Upper lobe of left lung (tissue), 6 donors: ENCODE measurements at regions not wholly inside any gene's neighbourhood (a gene's known extent, or its start where the extent isn't known, plus 50 kb on each side); places are given as distances from the start of the nearest gene placed in this dataset.

ENCODE experiments used
- ATAC-seq, 2 donors: fragments of 200-7000 bp; cut with Tn5 transposase; one replicate each; pipeline ENCODE4 v1.9.1; 2022; ENCODE audit warnings: mild to moderate bottlenecking in 2 of 2, moderate library complexity in 2 of 2; ENCODE audit not compliant: low FRiP score in 2 of 2
- DNase-seq, 2 donors: peaks; one replicate each; pipeline ENCODE4 v3.0.0-alpha.2; 2019 to 2020
- H3K27ac ChIP-seq, 4 donors: fragments of 200-600 bp; sonication (generic); one replicate each; pipeline ENCODE4 v1.5.1; 2016 to 2019
- H3K27me3 ChIP-seq, 4 donors: fragments of 200-600 bp; sonication (generic); one replicate each; pipeline ENCODE4 v1.5.1; 2017 to 2019
- H3K36me3 ChIP-seq, 4 donors: fragments of 200-600 bp; sonication (generic); one replicate each; pipeline ENCODE4 v1.5.1; 2016 to 2019
- H3K4me1 ChIP-seq, 4 donors: fragments of 200-600 bp; sonication (generic); one replicate each; pipeline ENCODE4 v1.5.1; 2018 to 2019
- H3K4me3 ChIP-seq, 4 donors: fragments of 200-600 bp; sonication (generic); one replicate each; pipeline ENCODE4 v1.5.1; 2017 to 2019; ENCODE audit warnings: mild to moderate bottlenecking in 2 of 4, moderate library complexity in 1 of 4
- H3K9me3 ChIP-seq, 4 donors: fragments of 200-600 bp; sonication (generic); one replicate each; pipeline ENCODE4 v1.5.1; 2018 to 2019
- CTCF ChIP-seq, 6 experiments: fragments of 450-650 bp in 4 of 6; fragments of 200-600 bp in 2 of 6; sonication (generic) in 2 of 6; IDR thresholded peaks; one replicate each; pipeline ENCODE4 v1.5.1; 2016 to 2019; ENCODE audit warnings: antibody characterized with exemption in 6 of 6
- EP300 ChIP-seq, 4 donors: sonication (generic); formaldehyde crosslinking; IDR thresholded peaks; one replicate each; pipeline ENCODE4 v1.5.1; 2017; ENCODE audit warnings: antibody characterized with exemption in 4 of 4, control low read depth in 2 of 4
- POLR2A ChIP-seq, 4 donors: fragments of 450-650 bp; IDR thresholded peaks; one replicate each; pipeline ENCODE4 v1.5.1; 2016 to 2017; ENCODE audit warnings: antibody characterized with exemption in 4 of 4, mild to moderate bottlenecking in 2 of 4
- POLR2AphosphoS5 ChIP-seq, 2 donors: sonication (generic); formaldehyde crosslinking; IDR thresholded peaks; one replicate each; pipeline ENCODE4 v1.5.1; 2017; ENCODE audit warnings: antibody characterized with exemption in 2 of 2
- WGBS, 2 donors: methylation state at CpG; one replicate each; pipeline ENCODE4 v1.1.5; 2017 to 2018; 5-methylcytosine and 5-hydroxymethylcytosine counted together
- donor health status: DM: no; HTN: no; CAD: no; lungs with moderate emphysema.
- donor health status: DM: no; HTN: yes; CAD: no; lungs with severe emphysema.

- 72 to 74% methylated on average over 11 of the region's 11 CpGs for WGBS, 2 donors
- no peaks in the 10 kb centered on the region for H3K9me3 ChIP-seq
- no peaks in the 10 kb centered on the region for H3K4me1 ChIP-seq
- H3K4me3 ChIP-seq, result no peak overlapping the region
- TF ChIP-seq POLR2AphosphoS5 (IDR thresholded peaks at IDR 0.05), result no peak
- no peak for TF ChIP-seq POLR2A (IDR thresholded peaks at IDR 0.05)
- no peaks in the 10 kb centered on the region for H3K36me3 ChIP-seq
- H3K27me3 ChIP-seq, result no peaks in the 10 kb centered on the region
- no peak overlapping the region for H3K27ac ChIP-seq
- DNase-seq (no peak), ATAC-seq (no peak)
Observed at GRCh38 chr15:81930582-81931369, 115.0 kb downstream of the MEX3B start.

DNA sequence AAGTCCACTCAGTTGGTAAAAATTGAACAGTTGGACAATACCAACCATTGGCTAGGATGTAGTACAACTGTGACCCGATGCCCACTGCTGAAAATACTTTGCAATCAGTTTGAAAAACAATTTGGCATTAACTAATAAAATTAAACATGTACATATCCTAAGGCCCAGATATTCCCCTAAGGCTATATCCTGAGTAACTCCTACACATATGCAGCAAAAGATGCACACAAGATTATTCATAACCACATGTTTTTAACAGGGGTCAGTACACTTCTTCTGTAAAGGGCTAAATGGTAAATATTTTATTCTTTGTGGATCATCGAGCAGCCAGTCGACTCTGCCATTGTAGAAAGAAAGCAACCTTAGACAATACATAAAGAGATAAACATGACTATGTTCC, 116.3 kb downstream of the MEX3B start:
- ATAC-seq (no peak), DNase-seq (no peak)
- TF ChIP-seq CTCF (IDR thresholded peaks at IDR 0.05) (no peak), EP300 (IDR thresholded peaks at IDR 0.05) (no peak), POLR2AphosphoS5 (IDR thresholded peaks at IDR 0.05) (no peak), POLR2A (IDR thresholded peaks at IDR 0.05) (no peak)
- Histone ChIP-seq H3K4me3 (no peak overlapping the region), H3K27me3 (no peaks in the 10 kb centered on the region), H3K36me3 (no peaks in the 10 kb centered on the region), H3K4me1 (no peaks in the 10 kb centered on the region), H3K27ac (no peak overlapping the region), H3K9me3 (no peaks in the 10 kb centered on the region)
- 88 to 94% methylated on average over 3 of the region's 3 CpGs for WGBS, 2 donors

DNA sequence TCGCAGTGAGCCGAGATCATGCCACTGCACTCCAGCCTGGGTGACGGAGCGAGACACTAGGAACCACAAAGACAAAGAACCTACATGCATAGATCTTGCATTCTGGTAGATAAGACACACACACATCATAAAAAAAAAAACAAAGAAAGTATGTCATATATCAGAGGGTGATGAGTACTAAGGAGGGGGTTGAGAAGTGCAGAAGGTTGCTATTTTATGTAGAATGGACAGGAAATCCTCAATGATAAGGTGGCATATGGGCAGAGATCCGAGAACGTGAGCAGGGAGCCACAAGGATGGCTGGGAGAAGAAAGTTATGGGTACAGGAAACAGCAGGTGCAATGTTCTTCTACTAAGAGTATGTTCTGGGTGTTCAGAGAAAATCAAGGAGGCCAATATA, 118.8 kb downstream of the MEX3B start:
- no peaks in the 10 kb centered on the region for H3K27me3 ChIP-seq
- no peak overlapping the region for H3K27ac ChIP-seq
- no peak for ATAC-seq
- no peaks in the 10 kb centered on the region for H3K36me3 ChIP-seq
- H3K4me1 ChIP-seq, result no peaks in the 10 kb centered on the region
- H3K4me3 ChIP-seq, result no peak overlapping the region
- DNase-seq, result no peak
- no peak for TF ChIP-seq CTCF (IDR thresholded peaks at IDR 0.05)
- TF ChIP-seq POLR2A (IDR thresholded peaks at IDR 0.05), result no peak
- TF ChIP-seq EP300 (IDR thresholded peaks at IDR 0.05), result no peak
- TF ChIP-seq POLR2AphosphoS5 (IDR thresholded peaks at IDR 0.05), result no peak
- WGBS, 2 donors, result 83 to 84% methylated on average over 6 of the region's 6 CpGs
- no peaks in the 10 kb centered on the region for H3K9me3 ChIP-seq

DNA sequence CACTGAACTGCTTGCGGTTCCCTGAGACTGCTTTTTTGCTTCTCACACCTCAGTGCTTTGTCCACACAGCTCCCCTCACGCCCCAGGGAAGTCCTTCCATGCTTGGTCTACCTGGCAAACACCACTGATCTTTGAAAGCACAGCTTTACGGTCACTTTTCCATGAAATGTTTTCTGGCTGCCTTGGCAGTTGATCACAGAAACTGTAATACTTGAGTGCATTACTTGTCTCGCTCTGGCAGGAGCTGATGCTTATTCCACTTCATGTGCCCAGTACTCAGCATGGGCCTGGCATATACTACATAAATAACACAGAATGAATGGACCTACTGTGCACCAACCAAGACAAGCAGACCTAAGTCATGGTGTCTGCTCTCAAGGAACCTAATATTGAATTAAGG, 121.1 kb downstream of the MEX3B start:
- DNase-seq, result no peak
- Histone ChIP-seq H3K27me3 (no peaks in the 10 kb centered on the region), H3K27ac (no peak overlapping the region), H3K36me3 (no peaks in the 10 kb centered on the region), H3K9me3 (peaks cover 0 to 7% (median 4%) of the 10 kb centered on the region in 4 donors), H3K4me1 (no peaks in the 10 kb centered on the region), H3K4me3 (no peak overlapping the region)
- TF ChIP-seq CTCF (IDR thresholded peaks at IDR 0.05) (no peak), POLR2A (IDR thresholded peaks at IDR 0.05) (no peak), EP300 (IDR thresholded peaks at IDR 0.05) (no peak), POLR2AphosphoS5 (IDR thresholded peaks at IDR 0.05) (no peak)
- 73 to 76% methylated on average over 4 of the region's 4 CpGs for WGBS, 2 donors
- no peak for ATAC-seq

DNA sequence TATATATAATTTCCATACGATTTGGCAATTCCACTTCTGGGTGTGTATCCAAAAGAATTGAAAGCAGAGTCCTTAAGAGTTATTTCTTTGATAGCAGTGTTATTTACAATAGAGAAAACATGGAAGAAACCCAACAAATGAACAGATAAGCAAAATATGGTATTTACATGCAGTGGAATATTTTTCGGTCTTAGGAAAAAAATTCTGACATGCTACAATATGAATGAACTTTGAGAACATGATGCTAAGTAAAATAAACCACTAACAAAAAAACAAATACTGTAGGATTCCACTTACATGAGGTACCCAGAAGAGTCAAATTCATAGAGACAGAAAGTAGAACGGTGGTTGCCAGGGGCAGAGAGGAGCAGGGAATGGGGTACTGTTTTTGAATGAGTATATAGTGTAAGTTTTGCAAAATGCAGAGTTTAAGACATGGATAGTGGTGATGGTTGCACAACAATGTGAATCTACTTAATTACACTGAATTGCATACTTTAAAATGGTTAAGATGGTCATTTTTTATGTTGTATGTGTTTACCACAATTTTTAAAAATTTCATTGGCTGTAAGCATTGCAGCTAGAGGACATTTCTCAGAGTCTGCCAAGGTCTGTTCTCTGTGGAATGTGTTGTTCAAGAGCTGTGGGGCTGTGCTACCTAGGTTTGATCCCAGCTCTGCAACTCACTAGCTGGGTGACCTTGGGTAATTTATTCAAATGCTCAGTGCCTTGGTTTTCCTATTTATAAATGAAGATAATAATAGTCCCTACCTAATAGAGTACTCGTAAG, 122.1 kb downstream of the MEX3B start:
- Histone ChIP-seq H3K9me3 (peaks cover 3 to 15% (median 6%) of the 10 kb centered on the region in 4 donors), H3K27ac (no peak overlapping the region), H3K4me3 (no peak overlapping the region), H3K4me1 (no peaks in the 10 kb centered on the region), H3K27me3 (no peaks in the 10 kb centered on the region), H3K36me3 (no peaks in the 10 kb centered on the region)
- ATAC-seq, result no peak
- TF ChIP-seq EP300 (IDR thresholded peaks at IDR 0.05) (no peak), CTCF (IDR thresholded peaks at IDR 0.05) (no peak), POLR2A (IDR thresholded peaks at IDR 0.05) (no peak), POLR2AphosphoS5 (IDR thresholded peaks at IDR 0.05) (no peak)
- no peak for DNase-seq
- WGBS, 2 donors, result 64 to 69% methylated on average over 4 of the region's 4 CpGs
